Epithelial cell of esophagus (primary cell): ENCODE measurements at regions not wholly inside any gene's neighbourhood (a gene's known extent, or its start where the extent isn't known, plus 50 kb on each side); places are given as distances from the start of the nearest gene placed in this dataset.

Source experiments
- DNase-seq: peaks from one replicate; pipeline ENCODE4 v3.0.0; 2010; ENCODE audit warnings: low read depth
- H3K4me3 ChIP-seq: 2 replicates; pipeline ENCODE4 v1.5.1; 2011; ENCODE audit warnings: mild to moderate bottlenecking, low read length, control low read depth
- TF ChIP-seq, protein P1 (sequence below): IDR thresholded peaks from 2 replicates; pipeline ENCODE4 v1.5.1; 2011; ENCODE audit warnings: low read depth, mild to moderate bottlenecking, low read length, control low read depth, inconsistent platforms; ENCODE audit not compliant: insufficient read depth; ENCODE audit errors: missing control alignments

- DNase-seq: no peak
- TF ChIP-seq, protein P1, sequence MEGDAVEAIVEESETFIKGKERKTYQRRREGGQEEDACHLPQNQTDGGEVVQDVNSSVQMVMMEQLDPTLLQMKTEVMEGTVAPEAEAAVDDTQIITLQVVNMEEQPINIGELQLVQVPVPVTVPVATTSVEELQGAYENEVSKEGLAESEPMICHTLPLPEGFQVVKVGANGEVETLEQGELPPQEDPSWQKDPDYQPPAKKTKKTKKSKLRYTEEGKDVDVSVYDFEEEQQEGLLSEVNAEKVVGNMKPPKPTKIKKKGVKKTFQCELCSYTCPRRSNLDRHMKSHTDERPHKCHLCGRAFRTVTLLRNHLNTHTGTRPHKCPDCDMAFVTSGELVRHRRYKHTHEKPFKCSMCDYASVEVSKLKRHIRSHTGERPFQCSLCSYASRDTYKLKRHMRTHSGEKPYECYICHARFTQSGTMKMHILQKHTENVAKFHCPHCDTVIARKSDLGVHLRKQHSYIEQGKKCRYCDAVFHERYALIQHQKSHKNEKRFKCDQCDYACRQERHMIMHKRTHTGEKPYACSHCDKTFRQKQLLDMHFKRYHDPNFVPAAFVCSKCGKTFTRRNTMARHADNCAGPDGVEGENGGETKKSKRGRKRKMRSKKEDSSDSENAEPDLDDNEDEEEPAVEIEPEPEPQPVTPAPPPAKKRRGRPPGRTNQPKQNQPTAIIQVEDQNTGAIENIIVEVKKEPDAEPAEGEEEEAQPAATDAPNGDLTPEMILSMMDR: no peak
- H3K4me3 ChIP-seq: no peak overlapping the region
Observed at GRCh38 chr7:32147546-32148268, 77.5 kb upstream of the PDE1C start.

DNA sequence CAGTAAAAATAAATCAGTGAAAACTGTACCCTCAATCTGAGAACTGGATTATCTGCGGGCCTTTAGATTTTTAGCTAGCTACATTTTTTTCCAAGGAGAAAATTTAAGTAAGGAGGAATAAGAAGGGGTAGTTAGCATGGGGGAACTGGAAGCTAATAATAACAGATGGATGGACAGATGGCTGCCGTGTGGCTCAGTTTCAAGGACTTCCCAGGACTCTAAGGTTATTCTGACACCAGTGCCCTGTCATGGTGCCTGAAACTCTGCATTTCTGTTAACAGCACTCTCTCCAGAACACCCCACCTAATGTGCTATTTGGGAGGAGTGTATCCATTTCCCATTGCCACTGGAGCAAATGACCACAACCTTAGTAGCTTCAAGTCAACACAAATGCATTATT lies 75.7 kb upstream of the PDE1C start:
- DNase-seq: no peak
- H3K4me3 ChIP-seq: no peak overlapping the region
- TF ChIP-seq, protein P1: no peak

DNA sequence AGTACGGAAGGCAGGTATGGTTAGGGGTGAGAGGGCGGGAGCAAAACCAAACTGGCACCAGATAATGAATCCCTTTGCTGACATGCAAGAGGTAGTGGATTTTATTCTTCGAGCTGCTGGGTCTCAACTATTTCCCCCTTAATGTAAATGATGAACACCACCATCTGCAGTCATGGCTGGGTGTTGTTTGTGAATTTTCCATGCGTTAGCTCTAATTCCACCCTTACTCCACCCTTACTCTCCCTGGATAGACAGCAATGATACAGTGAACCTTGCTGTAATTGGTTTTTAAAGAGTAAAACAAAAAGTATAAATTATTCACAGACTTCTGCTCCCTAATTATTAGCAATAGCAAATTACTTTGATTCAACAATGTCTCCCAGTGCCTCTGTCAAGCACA lies 74.5 kb upstream of the PDE1C start:
- H3K4me3 ChIP-seq: no peak overlapping the region
- TF ChIP-seq, protein P1: no peak
- no peak for DNase-seq

DNA sequence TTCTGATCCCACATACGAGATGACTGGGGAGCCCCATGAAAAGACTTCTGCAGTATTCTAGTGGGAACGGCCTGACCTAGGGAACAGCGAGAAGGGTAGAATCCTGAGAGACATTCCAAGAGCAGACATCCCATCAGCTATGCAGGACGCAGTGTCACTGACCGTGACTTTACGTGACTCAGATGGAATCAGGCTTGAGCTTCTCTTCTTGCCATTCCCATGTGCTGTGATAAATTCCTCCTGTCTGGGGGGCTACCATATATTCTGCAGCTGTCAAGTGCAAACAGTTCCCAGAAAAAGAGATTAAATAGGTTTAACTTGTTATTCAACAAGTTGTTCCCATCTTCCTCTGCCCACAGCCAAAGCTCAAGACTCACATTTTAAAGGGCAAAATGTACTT lies 73.1 kb upstream of the PDE1C start:
- TF ChIP-seq, protein P1: no peak
- no peak overlapping the region for H3K4me3 ChIP-seq

DNA sequence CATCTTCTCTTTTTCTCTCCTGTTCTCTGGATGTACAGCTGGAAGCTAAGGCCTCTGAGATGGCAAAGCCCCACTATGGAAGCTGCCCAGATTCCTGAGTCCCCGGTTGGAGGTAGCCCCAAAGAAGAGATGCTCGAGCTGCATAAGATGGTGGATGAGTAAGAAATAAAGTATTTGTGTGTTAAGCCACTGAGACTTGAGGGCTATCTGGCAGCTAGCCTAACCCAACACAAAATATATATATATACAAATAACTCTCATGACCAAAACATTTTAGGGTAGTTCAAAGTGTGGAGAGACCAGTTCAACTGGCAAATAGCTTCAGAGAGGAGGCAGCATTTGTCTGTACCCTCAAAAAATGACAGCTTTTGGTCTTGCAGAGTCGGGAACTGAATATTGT lies 72.4 kb upstream of the PDE1C start:
- no peak for DNase-seq
- H3K4me3 ChIP-seq: no peak overlapping the region
- TF ChIP-seq, protein P1: no peak

More for the DNA sequence above, 73.1 kb upstream of the PDE1C start:
- no peak for DNase-seq

DNA sequence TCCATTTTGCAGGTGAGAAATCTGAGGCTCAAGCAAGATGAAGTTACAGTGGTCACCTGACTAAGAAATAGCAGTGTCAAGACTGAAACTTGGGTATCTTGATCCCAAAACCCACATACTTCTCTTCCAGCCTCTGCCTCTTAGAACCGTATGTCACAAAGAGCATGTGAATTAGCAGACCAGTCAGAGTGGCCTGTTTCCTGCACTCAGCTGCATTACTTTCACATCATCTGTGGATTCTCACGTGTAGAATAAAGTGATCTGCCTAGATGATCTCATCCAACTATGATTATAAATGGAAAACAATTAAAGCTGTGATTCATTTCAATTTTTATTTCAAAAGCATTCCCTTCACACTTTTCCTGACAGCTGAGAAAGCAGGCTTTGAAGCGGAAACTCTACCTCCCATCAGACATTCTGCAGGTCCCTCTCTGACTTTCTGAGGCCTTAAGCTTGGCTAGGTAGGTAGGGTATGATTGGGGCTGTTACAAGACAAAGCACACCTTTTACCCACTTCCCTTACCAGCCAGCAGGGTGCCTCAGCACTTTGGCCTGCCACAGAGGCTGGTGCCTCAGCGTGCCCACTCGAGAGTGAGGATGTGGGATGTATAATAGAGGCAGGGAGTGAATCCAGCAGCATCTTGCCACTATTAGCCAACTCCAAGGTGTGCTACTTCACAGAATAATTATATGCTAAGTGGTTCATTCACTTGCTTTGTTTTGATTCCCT lies 70.2 kb upstream of the PDE1C start:
- no peak for DNase-seq
- no peak overlapping the region for H3K4me3 ChIP-seq
- TF ChIP-seq, protein P1: peak; percentile 20
